DOHH2 (cell line): ENCODE measurements at regions not wholly inside any gene's neighbourhood (a gene's known extent, or its start where the extent isn't known, plus 50 kb on each side); places are given as distances from the start of the nearest gene placed in this dataset.

Source experiments
- H3F3A ChIP-seq: fragments of 200-600 bp; sonication (generic), shearing (Covaris generic); 2 replicates; pipeline ENCODE4 v1.6.0; 2016; ENCODE audit warnings: antibody characterized with exemption, mild to moderate bottlenecking; ENCODE audit not compliant: control insufficient read depth, insufficient read depth
- H3K27ac ChIP-seq: fragments of 200-600 bp; sonication (generic); 2 replicates; pipeline ENCODE4 v1.5.1; 2014; ENCODE audit warnings: low read depth, mild to moderate bottlenecking, low read length, moderate library complexity
- H3K27me3 ChIP-seq: fragments of 200-600 bp; sonication (generic); 2 replicates; pipeline ENCODE4 v1.6.1; 2014; ENCODE audit warnings: mild to moderate bottlenecking, low read length, mixed read lengths; ENCODE audit not compliant: control insufficient read depth
- H3K36me3 ChIP-seq: fragments of 200-600 bp; sonication (generic); 2 replicates; pipeline ENCODE4 v1.6.1; 2014; ENCODE audit warnings: mild to moderate bottlenecking, low read length, moderate library complexity, mixed read lengths; ENCODE audit not compliant: control insufficient read depth
- H3K4me1 ChIP-seq: fragments of 200-600 bp; sonication (generic); 2 replicates; pipeline ENCODE4 v1.6.1; 2014; ENCODE audit warnings: mild to moderate bottlenecking, low read length, mixed read lengths; ENCODE audit not compliant: control insufficient read depth
- H3K4me2 ChIP-seq: fragments of 200-600 bp; sonication (generic); 2 replicates; pipeline ENCODE4 v1.6.0; 2014; ENCODE audit warnings: mild to moderate bottlenecking, low read length, moderate library complexity
- H3K4me3 ChIP-seq: fragments of 200-600 bp; sonication (generic); 2 replicates; pipeline ENCODE4 v1.5.1; 2014; ENCODE audit warnings: mild to moderate bottlenecking, low read length, mixed read lengths
- H3K79me2 ChIP-seq: fragments of 200-600 bp; sonication (generic); 2 replicates; pipeline ENCODE4 v1.6.1; 2014; ENCODE audit warnings: mild to moderate bottlenecking, low read length, mixed read lengths; ENCODE audit not compliant: control insufficient read depth
- H3K9me2 ChIP-seq: fragments of 200-600 bp; sonication (generic); replicated peaks from 2 replicates; pipeline ENCODE4 v1.6.1; 2014; ENCODE audit warnings: mild to moderate bottlenecking, low read length, mixed read lengths; ENCODE audit not compliant: control insufficient read depth
- H3K9me3 ChIP-seq: fragments of 200-600 bp; sonication (generic); 2 replicates; pipeline ENCODE4 v1.6.1; 2014; ENCODE audit warnings: antibody characterized with exemption, low read length, mixed read lengths; ENCODE audit not compliant: control insufficient read depth, insufficient read depth
- H4K20me1 ChIP-seq: fragments of 200-600 bp; sonication (generic); 2 replicates; pipeline ENCODE4 v1.6.0; 2014; ENCODE audit warnings: low read depth, mild to moderate bottlenecking, antibody characterized with exemption, low read length, moderate library complexity; ENCODE audit not compliant: control insufficient read depth, insufficient read depth
- EZH2phosphoT487 ChIP-seq: fragments of 200-600 bp; sonication (generic); IDR thresholded peaks from 2 replicates; pipeline ENCODE4 v1.6.1; 2017; ENCODE audit warnings: borderline replicate concordance, mild to moderate bottlenecking, antibody characterized with exemption, low read length, moderate library complexity, mixed read lengths
- TF ChIP-seq, protein P1 (sequence below): fragments of 200-600 bp; sonication (generic); IDR thresholded peaks from one replicate; pipeline ENCODE4 v1.5.1; 2014; ENCODE audit warnings: antibody characterized with exemption, mild to moderate bottlenecking, low read depth, low read length; ENCODE audit not compliant: poor library complexity, severe bottlenecking

DNA sequence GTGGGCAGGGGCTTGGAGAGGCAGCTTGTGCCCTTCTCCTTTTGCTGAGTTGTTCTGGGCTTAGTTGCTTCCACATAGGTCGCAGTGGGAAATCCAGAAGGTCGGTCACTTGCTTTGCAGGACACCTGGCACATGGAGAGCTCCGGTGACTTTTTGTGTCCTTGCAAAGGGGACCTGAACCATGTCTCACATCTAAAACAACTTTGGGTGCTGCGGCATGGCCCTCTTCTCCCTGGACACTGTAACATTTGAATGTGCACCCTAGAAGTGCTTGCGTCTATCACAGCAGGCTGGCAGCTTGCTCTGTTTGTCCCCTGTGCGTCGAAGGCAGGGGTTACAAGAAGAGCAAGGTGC lies 189.9 kb upstream of the TWIST2 start:
- Histone ChIP-seq H3K27me3 (no peaks in the 10 kb centered on the region), H3K27ac (no peak overlapping the region), H3K9me3 (no peaks in the 10 kb centered on the region; the same call in 1 of the 2 replicates), H3K4me2 (no peak overlapping the region), H3F3A (no peaks in the 10 kb centered on the region), H3K4me1 (no peaks in the 10 kb centered on the region), H3K9me2 (no peaks in the 10 kb centered on the region), H3K79me2 (no peaks in the 10 kb centered on the region), H3K36me3 (no peaks in the 10 kb centered on the region), H3K4me3 (no peak overlapping the region), H4K20me1 (no peaks in the 10 kb centered on the region)
- no peak for TF ChIP-seq EZH2phosphoT487
- TF ChIP-seq, protein P1, sequence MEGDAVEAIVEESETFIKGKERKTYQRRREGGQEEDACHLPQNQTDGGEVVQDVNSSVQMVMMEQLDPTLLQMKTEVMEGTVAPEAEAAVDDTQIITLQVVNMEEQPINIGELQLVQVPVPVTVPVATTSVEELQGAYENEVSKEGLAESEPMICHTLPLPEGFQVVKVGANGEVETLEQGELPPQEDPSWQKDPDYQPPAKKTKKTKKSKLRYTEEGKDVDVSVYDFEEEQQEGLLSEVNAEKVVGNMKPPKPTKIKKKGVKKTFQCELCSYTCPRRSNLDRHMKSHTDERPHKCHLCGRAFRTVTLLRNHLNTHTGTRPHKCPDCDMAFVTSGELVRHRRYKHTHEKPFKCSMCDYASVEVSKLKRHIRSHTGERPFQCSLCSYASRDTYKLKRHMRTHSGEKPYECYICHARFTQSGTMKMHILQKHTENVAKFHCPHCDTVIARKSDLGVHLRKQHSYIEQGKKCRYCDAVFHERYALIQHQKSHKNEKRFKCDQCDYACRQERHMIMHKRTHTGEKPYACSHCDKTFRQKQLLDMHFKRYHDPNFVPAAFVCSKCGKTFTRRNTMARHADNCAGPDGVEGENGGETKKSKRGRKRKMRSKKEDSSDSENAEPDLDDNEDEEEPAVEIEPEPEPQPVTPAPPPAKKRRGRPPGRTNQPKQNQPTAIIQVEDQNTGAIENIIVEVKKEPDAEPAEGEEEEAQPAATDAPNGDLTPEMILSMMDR: no peak

DNA sequence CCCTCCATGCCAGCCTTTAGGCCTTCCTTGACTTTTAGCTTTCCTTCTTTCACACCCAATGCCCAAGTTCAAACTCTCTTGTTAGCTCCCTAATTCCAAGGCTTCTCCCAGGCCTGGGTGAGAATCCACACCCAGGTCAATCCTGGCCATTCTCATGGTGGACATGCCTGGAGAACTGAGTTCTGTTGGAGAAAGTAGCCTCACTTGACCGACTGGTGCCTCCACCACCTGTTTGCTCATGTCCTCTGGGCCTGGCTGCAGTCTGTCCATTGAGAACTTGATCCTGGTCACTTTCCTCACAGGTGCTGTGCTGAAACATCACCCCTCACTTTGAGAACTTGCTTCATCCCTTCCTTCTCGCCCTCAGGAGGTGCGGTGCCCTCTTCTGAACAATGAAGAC lies 189.1 kb upstream of the TWIST2 start:
- Histone ChIP-seq H3K4me1 (no peaks in the 10 kb centered on the region), H3K27me3 (no peaks in the 10 kb centered on the region), H3K9me3 (no peaks in the 10 kb centered on the region; the same call in 1 of the 2 replicates), H3K4me2 (no peak overlapping the region), H3K36me3 (no peaks in the 10 kb centered on the region), H3F3A (no peaks in the 10 kb centered on the region), H4K20me1 (no peaks in the 10 kb centered on the region), H3K79me2 (no peaks in the 10 kb centered on the region), H3K4me3 (no peak overlapping the region), H3K27ac (no peak overlapping the region), H3K9me2 (no peaks in the 10 kb centered on the region)
- TF ChIP-seq EZH2phosphoT487: no peak
- TF ChIP-seq, protein P1: no peak

DNA sequence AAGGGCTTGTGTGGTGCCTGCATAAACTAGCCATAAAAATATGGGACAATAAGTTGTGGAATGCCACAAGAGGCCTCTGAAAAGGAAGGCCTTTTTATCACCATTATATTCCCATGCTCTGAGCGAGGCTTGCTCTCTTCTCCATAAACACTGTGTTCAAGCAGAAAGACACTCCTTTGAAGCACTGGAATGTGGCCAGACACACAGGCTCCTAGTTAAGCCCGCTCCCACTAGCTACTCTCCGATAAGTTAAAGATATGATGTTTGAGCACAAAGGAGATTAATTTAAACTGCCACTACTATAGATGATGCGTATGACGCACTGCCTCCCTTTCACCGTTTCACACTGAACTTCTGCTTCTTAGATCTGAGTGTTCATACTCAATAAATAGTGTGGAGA lies 188.7 kb upstream of the TWIST2 start:
- no peak for TF ChIP-seq EZH2phosphoT487
- TF ChIP-seq, protein P1: no peak
- H3K9me2 ChIP-seq: no peaks in the 10 kb centered on the region

DNA sequence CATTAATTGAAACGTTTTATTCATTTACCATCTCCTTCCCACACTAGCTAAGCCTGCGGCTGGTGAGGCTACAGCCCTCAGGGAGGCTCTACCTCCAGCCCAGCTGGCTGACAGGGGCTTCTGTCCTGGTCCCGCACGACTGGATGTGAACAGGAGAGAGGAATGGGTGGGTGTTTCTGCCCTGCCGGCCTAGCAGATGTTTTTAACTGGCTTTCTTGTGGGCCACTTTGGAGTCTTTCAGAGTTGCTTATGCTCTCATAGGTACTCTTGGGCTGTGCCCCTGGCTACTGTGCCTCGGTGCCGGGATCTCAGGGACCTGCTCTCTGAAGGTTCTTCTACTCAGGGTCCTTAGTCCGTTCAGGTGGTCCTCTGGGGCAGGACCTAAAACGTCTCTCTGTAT lies 184.3 kb upstream of the TWIST2 start:
- no peaks in the 10 kb centered on the region for H3K79me2 ChIP-seq
- no peaks in the 10 kb centered on the region; the same call in 1 of the 2 replicates for H3K9me3 ChIP-seq
- H4K20me1 ChIP-seq: no peaks in the 10 kb centered on the region
- no peak overlapping the region for H3K4me2 ChIP-seq
- H3K27me3 ChIP-seq: no peaks in the 10 kb centered on the region
- TF ChIP-seq, protein P1: no peak
- TF ChIP-seq EZH2phosphoT487: no peak
- no peak overlapping the region for H3K27ac ChIP-seq
- no peaks in the 10 kb centered on the region for H3K36me3 ChIP-seq
- no peaks in the 10 kb centered on the region for H3K4me1 ChIP-seq
- H3F3A ChIP-seq: no peaks in the 10 kb centered on the region
- H3K9me2 ChIP-seq: no peaks in the 10 kb centered on the region
- H3K4me3 ChIP-seq: no peak overlapping the region

More for the DNA sequence above, 188.7 kb upstream of the TWIST2 start:
- Histone ChIP-seq H3K79me2 (no peaks in the 10 kb centered on the region), H3K36me3 (no peaks in the 10 kb centered on the region), H3F3A (no peaks in the 10 kb centered on the region), H3K27ac (no peak overlapping the region), H3K4me3 (no peak overlapping the region), H3K4me2 (no peak overlapping the region), H4K20me1 (no peaks in the 10 kb centered on the region), H3K27me3 (no peaks in the 10 kb centered on the region), H3K9me3 (no peaks in the 10 kb centered on the region; the same call in 1 of the 2 replicates), H3K4me1 (no peaks in the 10 kb centered on the region)
